Rectal smooth muscle tissue (tissue), 1 donor: ENCODE measurements at regions not wholly inside any gene's neighbourhood (a gene's known extent, or its start where the extent isn't known, plus 50 kb on each side); places are given as distances from the start of the nearest gene placed in this dataset.

Experiments used
- H3K27ac ChIP-seq: one replicate; pipeline ENCODE4 v1.7.0; 2013; ENCODE audit warnings: low read depth, low read length, inconsistent platforms
- H3K27me3 ChIP-seq: one replicate; pipeline ENCODE4 v1.7.0; 2013; ENCODE audit warnings: low read length; ENCODE audit not compliant: control insufficient read depth, insufficient read depth
- H3K36me3 ChIP-seq: one replicate; pipeline ENCODE4 v1.7.0; 2013; ENCODE audit warnings: low read length; ENCODE audit not compliant: control insufficient read depth, insufficient read depth
- H3K4me1 ChIP-seq: one replicate; pipeline ENCODE4 v1.7.0; 2013; ENCODE audit warnings: low read length; ENCODE audit not compliant: control insufficient read depth, insufficient read depth
- H3K4me3 ChIP-seq: one replicate; pipeline ENCODE4 v1.7.0; 2013; ENCODE audit warnings: low read length
- H3K9ac ChIP-seq: one replicate; pipeline ENCODE4 v1.7.0; 2013; ENCODE audit warnings: low read length

DNA sequence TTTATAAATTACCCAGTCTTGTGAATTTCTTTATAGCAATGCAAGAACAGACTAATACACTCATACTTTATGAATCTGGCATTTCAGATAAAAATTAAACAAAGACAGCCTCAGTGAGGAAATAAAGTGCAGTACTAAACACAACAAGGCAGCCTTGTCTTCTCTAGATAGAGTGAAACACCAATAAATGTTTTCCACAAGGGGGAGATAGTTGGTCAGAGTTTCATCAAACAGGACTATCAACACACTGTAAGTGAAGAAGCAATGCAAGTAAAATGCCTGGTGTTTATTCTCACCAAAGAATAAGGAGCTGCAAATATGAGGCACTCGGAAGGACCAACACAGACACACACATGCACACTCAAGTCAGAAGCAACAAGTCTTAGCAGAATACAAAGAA, 62.8 kb downstream of the FAM9B start:
- H3K27me3 ChIP-seq, result no peaks in the 10 kb centered on the region

DNA sequence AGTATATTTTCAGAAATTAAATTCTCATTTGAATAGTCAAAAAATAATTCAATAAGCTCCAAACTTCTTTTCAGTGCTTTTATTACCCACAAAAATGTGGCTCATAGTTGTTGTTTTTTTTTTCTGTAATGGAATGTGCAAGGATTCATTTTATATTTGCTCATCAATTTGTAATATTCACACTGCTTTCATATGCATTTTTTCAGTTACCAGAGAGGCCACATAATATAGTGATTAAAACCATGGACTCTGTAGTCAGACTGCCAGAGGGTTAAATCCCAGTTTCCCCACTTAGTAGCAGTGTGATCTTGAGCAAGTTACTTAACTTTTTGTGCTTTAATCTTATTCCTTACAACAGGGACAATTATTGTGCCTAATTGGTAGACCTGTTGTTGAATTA, 64.5 kb downstream of the FAM9B start:
- no peaks in the 10 kb centered on the region for H3K4me1 ChIP-seq
- no peak overlapping the region for H3K9ac ChIP-seq
- no peaks in the 10 kb centered on the region for H3K36me3 ChIP-seq
- H3K27ac ChIP-seq, result no peak overlapping the region
- no peak overlapping the region for H3K4me3 ChIP-seq
- H3K27me3 ChIP-seq, result no peaks in the 10 kb centered on the region

More for the DNA sequence above, 62.8 kb downstream of the FAM9B start:
- Histone ChIP-seq H3K4me3 (no peak overlapping the region), H3K4me1 (no peaks in the 10 kb centered on the region), H3K36me3 (no peaks in the 10 kb centered on the region), H3K9ac (no peak overlapping the region), H3K27ac (no peak overlapping the region)

DNA sequence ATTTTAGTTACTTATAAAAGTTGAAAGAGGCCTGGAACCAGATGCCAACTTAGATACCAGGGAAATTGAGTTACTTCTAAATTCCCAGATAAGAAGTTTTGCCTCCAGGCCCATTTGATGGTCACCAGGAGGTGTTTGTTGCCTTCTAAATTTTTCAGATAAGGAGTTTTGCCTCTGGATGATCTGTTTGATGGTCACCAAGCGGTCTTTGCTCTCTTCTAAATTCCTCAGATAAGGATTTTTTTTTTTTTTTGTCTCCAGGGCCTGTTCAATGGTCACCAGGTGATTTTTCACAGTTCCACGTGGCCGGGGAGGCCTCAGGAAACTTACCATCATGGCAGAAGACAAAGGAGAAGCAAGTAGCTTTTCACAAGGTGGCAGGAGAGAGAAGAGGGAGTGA, 66.5 kb downstream of the FAM9B start:
- Histone ChIP-seq H3K9ac (no peak overlapping the region), H3K36me3 (no peaks in the 10 kb centered on the region), H3K4me1 (no peaks in the 10 kb centered on the region), H3K4me3 (no peak overlapping the region), H3K27ac (no peak overlapping the region), H3K27me3 (no peaks in the 10 kb centered on the region)

DNA sequence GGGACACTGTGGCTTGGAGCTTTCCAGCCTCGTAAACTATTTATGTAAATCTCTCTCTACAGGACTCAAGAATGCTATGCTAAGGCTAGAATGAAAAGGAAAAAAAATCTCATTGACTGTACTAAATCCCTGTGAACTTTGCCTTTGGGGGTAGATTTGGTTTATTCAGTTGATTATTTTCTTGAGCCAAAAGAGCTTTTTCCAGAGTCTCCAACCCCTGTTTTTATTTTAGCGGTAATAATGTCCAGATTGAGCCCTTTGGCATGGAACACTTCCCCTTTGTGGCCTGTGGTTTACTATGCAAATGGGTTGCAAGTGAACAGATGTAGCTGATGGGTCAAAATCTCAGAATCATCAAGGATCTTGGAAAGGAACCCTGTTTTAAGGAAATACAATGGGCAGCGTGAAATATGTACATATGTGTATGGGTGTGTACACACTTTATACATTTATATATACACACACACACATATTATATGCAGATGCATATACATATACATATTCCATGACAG, 72.9 kb downstream of the FAM9B start:
- Histone ChIP-seq H3K36me3 (no peaks in the 10 kb centered on the region), H3K4me1 (no peaks in the 10 kb centered on the region), H3K4me3 (no peak overlapping the region), H3K9ac (no peak overlapping the region), H3K27ac (no peak overlapping the region), H3K27me3 (no peaks in the 10 kb centered on the region)

DNA sequence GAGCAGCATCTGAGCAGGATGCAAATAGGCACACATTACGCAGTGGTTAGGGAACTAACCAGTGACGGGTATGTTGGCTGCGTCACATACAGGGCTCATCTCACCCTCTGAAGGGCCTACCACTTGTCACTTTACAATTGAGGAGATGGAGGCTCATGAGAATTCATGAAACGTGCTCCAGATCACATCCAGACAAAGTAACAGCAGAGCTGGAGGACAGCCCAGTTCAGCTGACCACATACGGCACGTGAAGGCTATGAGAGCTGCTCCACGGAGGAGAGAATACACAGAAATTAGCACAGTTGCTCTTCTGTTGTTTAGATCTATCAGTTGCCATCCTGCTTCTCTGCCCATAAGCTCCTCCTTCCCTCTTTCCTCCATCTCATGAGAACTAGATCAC, 78.4 kb downstream of the FAM9B start:
- H3K27me3 ChIP-seq, result no peaks in the 10 kb centered on the region
- no peak overlapping the region for H3K27ac ChIP-seq
- no peaks in the 10 kb centered on the region for H3K36me3 ChIP-seq
- no peak overlapping the region for H3K4me3 ChIP-seq
- no peak overlapping the region for H3K9ac ChIP-seq
- no peaks in the 10 kb centered on the region for H3K4me1 ChIP-seq

DNA sequence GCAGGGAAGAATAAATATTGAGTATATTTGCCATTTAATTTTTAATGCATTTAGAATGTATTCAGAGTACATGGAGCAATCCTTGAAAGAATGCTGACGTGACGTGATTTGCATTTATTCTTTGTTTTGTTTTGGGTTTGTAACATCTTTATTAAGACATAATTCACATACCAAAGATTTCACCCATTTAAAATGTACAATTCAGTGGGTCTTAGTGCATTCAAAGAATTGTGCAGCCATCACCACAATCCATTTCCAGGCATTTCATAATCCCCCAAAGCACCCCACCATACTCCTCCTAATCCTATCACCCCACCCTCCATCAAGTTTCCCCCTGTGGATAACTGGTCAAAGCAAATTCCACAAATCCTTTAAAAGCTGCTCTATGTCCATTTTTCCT, 87.4 kb downstream of the FAM9B start:
- no peaks in the 10 kb centered on the region for H3K4me1 ChIP-seq
- H3K4me3 ChIP-seq, result no peak overlapping the region
- H3K9ac ChIP-seq, result no peak overlapping the region
- no peak overlapping the region for H3K27ac ChIP-seq
- H3K27me3 ChIP-seq, result no peaks in the 10 kb centered on the region
- H3K36me3 ChIP-seq, result no peaks in the 10 kb centered on the region

DNA sequence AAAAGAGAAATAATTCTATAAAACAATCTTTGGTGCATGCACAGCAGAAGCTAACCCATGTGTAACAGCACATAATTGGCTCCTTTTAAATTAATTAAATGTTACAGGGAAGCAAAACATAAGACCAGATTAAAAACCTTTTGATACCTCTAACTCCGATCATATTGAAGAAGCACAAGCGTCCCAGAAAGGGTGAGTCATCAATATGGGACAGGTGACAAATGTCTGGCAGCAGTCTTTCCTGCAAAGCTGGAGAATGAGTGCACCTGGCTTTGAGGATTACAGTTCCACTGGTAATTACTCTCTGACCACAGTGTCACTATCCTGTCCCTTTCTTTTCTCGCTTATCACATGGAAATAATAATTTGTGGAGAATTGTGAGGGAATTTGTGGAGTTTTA, 94.6 kb downstream of the FAM9B start:
- Histone ChIP-seq H3K4me1 (no peaks in the 10 kb centered on the region), H3K27me3 (no peaks in the 10 kb centered on the region), H3K27ac (no peak overlapping the region), H3K4me3 (no peak overlapping the region), H3K9ac (no peak overlapping the region), H3K36me3 (no peaks in the 10 kb centered on the region)

DNA sequence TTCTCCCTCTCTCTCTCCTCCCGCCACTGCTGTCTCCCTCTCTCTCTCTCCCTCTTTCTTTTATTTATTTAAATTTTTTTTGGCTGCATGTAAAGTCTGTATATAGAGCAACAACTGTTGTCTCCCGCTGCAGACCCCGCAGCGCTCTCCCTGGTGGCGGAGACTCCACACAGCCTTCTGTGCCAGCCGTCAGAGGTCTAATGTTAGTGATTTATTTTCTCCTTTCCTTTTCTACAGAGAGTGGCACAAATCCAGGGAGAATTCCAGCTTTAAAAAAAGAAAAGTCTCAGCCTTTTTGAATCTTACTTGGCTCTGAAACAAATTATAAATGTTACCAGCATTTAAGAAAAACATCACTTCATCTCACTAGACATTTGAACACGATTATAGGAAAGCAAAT, 106.2 kb downstream of the FAM9B start:
- H3K4me3 ChIP-seq, result no peak overlapping the region
- H3K27ac ChIP-seq, result no peak overlapping the region
- H3K9ac ChIP-seq, result no peak overlapping the region
- no peaks in the 10 kb centered on the region for H3K4me1 ChIP-seq
- H3K27me3 ChIP-seq, result no peaks in the 10 kb centered on the region
- no peaks in the 10 kb centered on the region for H3K36me3 ChIP-seq

DNA sequence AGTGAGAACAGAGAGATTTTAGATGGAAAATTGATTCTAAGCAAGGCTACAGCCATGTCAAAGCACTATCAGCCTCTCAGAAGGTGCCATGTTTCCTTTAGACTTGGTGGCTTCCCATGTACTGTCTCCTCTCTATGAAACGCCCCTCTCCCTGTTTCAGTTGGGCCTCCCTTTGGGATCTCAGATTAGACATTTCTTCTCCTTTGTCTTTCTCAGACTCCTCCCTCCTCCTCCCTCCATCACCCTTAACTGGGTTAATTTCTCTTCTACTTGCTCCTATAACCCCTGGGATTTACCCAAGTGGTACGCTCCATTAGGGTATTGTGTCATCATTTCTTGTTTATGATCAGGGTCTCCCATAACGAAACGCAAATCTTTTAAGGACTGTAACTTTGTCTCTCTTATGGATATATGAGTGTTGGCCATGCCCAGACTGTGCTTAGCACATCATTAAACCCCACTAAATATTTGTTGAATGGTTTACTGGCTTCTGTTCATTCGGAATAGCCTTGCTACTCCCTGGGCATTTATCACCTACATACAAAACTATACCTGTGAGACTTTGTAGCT, 106.8 kb downstream of the FAM9B start:
- H3K36me3 ChIP-seq, result no peaks in the 10 kb centered on the region
- H3K9ac ChIP-seq, result no peak overlapping the region
- H3K27me3 ChIP-seq, result no peaks in the 10 kb centered on the region
- no peaks in the 10 kb centered on the region for H3K4me1 ChIP-seq
- no peak overlapping the region for H3K27ac ChIP-seq
- H3K4me3 ChIP-seq, result no peak overlapping the region

DNA sequence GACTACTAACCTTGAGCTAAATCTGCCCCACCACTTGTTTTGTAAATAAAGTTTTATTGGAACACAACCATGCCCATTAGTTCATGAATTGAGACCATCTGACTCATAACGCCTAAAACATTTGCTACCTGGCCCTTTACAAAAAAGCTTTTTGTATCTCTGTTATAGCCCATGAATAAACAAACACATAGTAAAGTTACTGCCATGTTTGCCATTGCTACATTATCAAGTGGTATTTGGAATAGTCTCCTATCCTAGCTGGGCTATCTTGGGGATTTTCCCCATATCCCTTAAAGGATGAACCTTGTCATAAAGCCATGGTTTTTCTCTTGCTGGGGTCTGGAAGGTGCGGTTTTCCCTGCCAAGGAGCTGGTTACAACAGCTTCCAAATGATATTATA, 112.3 kb downstream of the FAM9B start:
- Histone ChIP-seq H3K4me1 (no peaks in the 10 kb centered on the region), H3K9ac (no peak overlapping the region), H3K27ac (no peak overlapping the region), H3K4me3 (no peak overlapping the region), H3K36me3 (no peaks in the 10 kb centered on the region), H3K27me3 (no peaks in the 10 kb centered on the region)

DNA sequence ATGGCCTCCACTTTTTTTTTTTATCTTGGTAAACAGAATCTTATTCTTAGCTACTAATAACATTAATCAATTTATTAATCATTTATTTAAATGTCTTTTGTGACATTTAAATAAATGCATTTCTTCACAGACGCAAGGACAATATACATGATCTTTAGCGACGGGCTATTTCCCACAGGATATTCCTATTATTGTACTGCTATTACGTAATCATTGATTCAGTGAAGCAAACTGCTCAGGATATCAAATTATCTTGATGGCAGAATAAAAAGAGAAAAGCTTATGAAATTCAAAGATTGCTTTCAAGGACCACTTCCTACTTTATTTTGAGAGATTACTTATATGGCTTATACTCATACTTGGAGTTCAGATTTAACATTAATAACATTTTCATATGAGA, 114.1 kb downstream of the FAM9B start:
- Histone ChIP-seq H3K36me3 (no peaks in the 10 kb centered on the region), H3K9ac (no peak overlapping the region), H3K4me3 (no peak overlapping the region), H3K27me3 (no peaks in the 10 kb centered on the region), H3K4me1 (peaks cover 3% of the 10 kb centered on the region), H3K27ac (no peak overlapping the region)

DNA sequence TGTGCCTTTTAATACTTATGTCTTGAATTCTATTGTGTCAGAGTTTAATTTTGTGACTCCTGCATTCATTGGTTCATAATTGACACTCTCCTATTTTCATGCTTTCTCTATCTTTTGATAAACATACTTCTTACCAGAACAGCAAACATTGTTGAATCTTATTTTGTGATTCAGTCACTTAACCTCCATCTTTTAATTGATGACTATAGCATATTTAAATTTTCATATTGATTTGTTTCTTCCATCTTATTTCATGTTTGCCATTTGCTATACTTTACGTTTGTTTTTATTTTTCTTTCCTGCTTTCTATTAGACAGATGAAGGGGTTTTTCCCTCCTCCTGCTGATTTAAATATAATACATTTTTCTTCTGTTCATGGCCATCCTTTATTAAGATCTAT, 115.5 kb upstream of the FAM9A start:
- Histone ChIP-seq H3K27ac (no peak overlapping the region), H3K4me3 (no peak overlapping the region), H3K36me3 (no peaks in the 10 kb centered on the region), H3K4me1 (peaks cover 3% of the 10 kb centered on the region), H3K9ac (no peak overlapping the region), H3K27me3 (no peaks in the 10 kb centered on the region)

DNA sequence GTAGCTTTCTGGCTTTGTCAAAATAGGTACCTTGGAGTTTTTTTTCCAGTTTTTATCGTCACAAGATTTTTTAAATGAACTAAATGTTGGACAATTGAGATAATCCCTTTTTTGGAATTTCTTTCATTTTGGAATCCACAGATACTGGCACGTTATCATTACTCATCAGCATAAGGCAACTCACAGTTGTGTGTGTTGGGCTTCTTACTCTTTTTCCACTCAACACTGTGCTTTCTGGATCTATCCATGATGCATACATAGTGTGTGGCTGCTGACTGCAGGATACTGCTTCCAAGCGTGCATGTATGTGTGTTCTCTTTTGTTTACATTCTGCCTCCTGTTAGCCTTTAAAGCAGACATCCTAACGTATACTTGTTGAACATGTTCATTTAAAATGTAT, 113.5 kb upstream of the FAM9A start:
- Histone ChIP-seq H3K9ac (no peak overlapping the region), H3K27me3 (no peaks in the 10 kb centered on the region), H3K27ac (no peak overlapping the region), H3K36me3 (no peaks in the 10 kb centered on the region), H3K4me1 (peaks cover 3% of the 10 kb centered on the region), H3K4me3 (no peak overlapping the region)
